K562 (cell line): ENCODE measurements at regions not wholly inside any gene's neighbourhood (a gene's known extent, or its start where the extent isn't known, plus 50 kb on each side); places are given as distances from the start of the nearest gene placed in this dataset.

Experiments used
- ARHGAP35 ChIP-seq: fragments of 450-650 bp; IDR thresholded peaks from 2 replicates; pipeline ENCODE4 v1.6.1; 2018; ENCODE audit not compliant: partially characterized antibody
- E4F1 ChIP-seq: fragments of 250-450 bp; sonication (Bioruptor Pico); IDR thresholded peaks from 2 replicates; pipeline ENCODE4 v1.5.0; 2021; ENCODE audit warnings: mild to moderate bottlenecking, borderline replicate concordance
- ETS1 ChIP-seq: conservative IDR thresholded peaks from 2 replicates; pipeline ENCODE4 v1.6.1; 2011; ENCODE audit warnings: low read depth, mild to moderate bottlenecking, low read length; ENCODE audit not compliant: control insufficient read depth
- ETS2 ChIP-seq: IDR thresholded peaks from 2 replicates; pipeline ENCODE4 v1.6.1; 2016; ENCODE audit warnings: borderline replicate concordance, missing genetic modification characterization, mild to moderate bottlenecking, moderate library complexity, missing compliant biosample characterization; ENCODE audit not compliant: poor library complexity, severe bottlenecking
- ETV5 ChIP-seq: sonication (generic); formaldehyde crosslinking; IDR thresholded peaks from 2 replicates; pipeline ENCODE4 v1.4.0; 2020; ENCODE audit warnings: low read depth, mild to moderate bottlenecking, missing genetic modification reagents
- NCOA4 ChIP-seq: fragments of 450-650 bp; IDR thresholded peaks from 2 replicates; pipeline ENCODE4 v1.6.1; 2018; ENCODE audit warnings: mild to moderate bottlenecking; ENCODE audit not compliant: partially characterized antibody
- RBM39 ChIP-seq: fragments of 200-400 bp; formaldehyde crosslinking; optimal IDR thresholded peaks from 2 replicates; pipeline ENCODE3; 2018; ENCODE audit warnings: low read depth, low read length
- RFX1 ChIP-seq: fragments of 450-650 bp; IDR thresholded peaks from 2 replicates; pipeline ENCODE4 v1.6.1; 2016; ENCODE audit warnings: mild to moderate bottlenecking, moderate library complexity
- RFX5 ChIP-seq: IDR thresholded peaks from 2 replicates; pipeline ENCODE4 v1.6.1; 2011; ENCODE audit warnings: low read depth, mild to moderate bottlenecking, improper control_type of control experiment, low read length
- ZNF263 ChIP-seq: sonication (generic); formaldehyde crosslinking; IDR thresholded peaks from 2 replicates; pipeline ENCODE4 v1.8.0; 2022; ENCODE audit warnings: mild to moderate bottlenecking, missing genetic modification reagents, borderline replicate concordance
- ZNF644 ChIP-seq: fragments of 200-800 bp; sonication (Bioruptor generic); IDR thresholded peaks from 2 replicates; pipeline ENCODE4 v1.6.1; 2016; ENCODE audit warnings: low read depth, missing genetic modification characterization, missing compliant biosample characterization

GRCh38 chr4:165721815-165722214, 151.2 kb upstream of the TLL1 start (continued):
- TF ChIP-seq ETS1, result no peak
- no peak for TF ChIP-seq ZNF644 (tag)
- no peak for TF ChIP-seq ARHGAP35
- TF ChIP-seq ETV5 (CRISPR knock-in tag), result no peak
- TF ChIP-seq NCOA4, result no peak
- TF ChIP-seq ETS2 (tag), result no peak
- TF ChIP-seq RFX1, result no peak
- TF ChIP-seq ZNF263 (CRISPR knock-in tag), result no peak
- no peak for TF ChIP-seq RFX5
- no peak for TF ChIP-seq RBM39
- TF ChIP-seq E4F1 (CRISPR knock-in tag), result no peak
